Smooth muscle cell (in vitro differentiated cells): ENCODE measurements at regions not wholly inside any gene's neighbourhood (a gene's known extent, or its start where the extent isn't known, plus 50 kb on each side); places are given as distances from the start of the nearest gene placed in this dataset.
A peak's percentile ranks its signal among the peaks of the same experiment; 100 is the strongest.

ENCODE experiments used
- DNase-seq: peaks from one replicate; lab custom pipeline; 2025; ENCODE audit not compliant: unreplicated experiment; lab: John Stamatoyannopoulos, UW
- H2AFZ ChIP-seq: fragments of 200-600 bp; sonication (generic); 2 replicates; pipeline ENCODE4 v1.6.0; 2016; ENCODE audit warnings: antibody characterized with exemption, low read depth, mild to moderate bottlenecking
- H3F3A ChIP-seq: fragments of 200-600 bp; sonication (generic); 2 replicates; pipeline ENCODE4 v1.6.0; 2017; ENCODE audit warnings: antibody characterized with exemption, low read depth
- H3K27ac ChIP-seq: fragments of 200-600 bp; sonication (generic); 2 replicates; pipeline ENCODE4 v1.5.1; 2016; ENCODE audit warnings: low read depth, mild to moderate bottlenecking
- H3K27me3 ChIP-seq: fragments of 200-600 bp; sonication (generic); 2 replicates; pipeline ENCODE4 v1.6.1; 2016; ENCODE audit warnings: low read depth, mild to moderate bottlenecking
- H3K36me3 ChIP-seq: fragments of 200-600 bp; sonication (generic); 2 replicates; pipeline ENCODE4 v1.5.1; 2016; ENCODE audit warnings: low read depth
- H3K4me1 ChIP-seq: fragments of 200-600 bp; sonication (generic); 2 replicates; pipeline ENCODE4 v1.5.1; 2016; ENCODE audit warnings: low read depth
- H3K4me2 ChIP-seq: fragments of 200-600 bp; sonication (generic); 2 replicates; pipeline ENCODE4 v1.6.0; 2016; ENCODE audit warnings: mild to moderate bottlenecking
- H3K4me3 ChIP-seq: fragments of 200-600 bp; sonication (generic); 2 replicates; pipeline ENCODE4 v1.5.1; 2016; ENCODE audit warnings: mild to moderate bottlenecking
- H3K79me2 ChIP-seq: fragments of 200-600 bp; sonication (generic); 2 replicates; pipeline ENCODE4 v1.6.0; 2016; ENCODE audit warnings: low read depth, mild to moderate bottlenecking
- H3K9ac ChIP-seq: fragments of 200-600 bp; sonication (generic); 2 replicates; pipeline ENCODE4 v1.6.0; 2016; ENCODE audit warnings: low read depth
- H3K9me3 ChIP-seq: fragments of 200-600 bp; sonication (generic); replicated peaks from 2 replicates; pipeline ENCODE4 v1.5.1; 2016; ENCODE audit warnings: low read depth
- H4K20me1 ChIP-seq: fragments of 200-600 bp; sonication (generic); 2 replicates; pipeline ENCODE4 v1.6.0; 2016; ENCODE audit warnings: low read depth
- CTCF ChIP-seq: fragments of 200-600 bp; sonication (generic); IDR thresholded peaks from 2 replicates; pipeline ENCODE4 v1.5.1; 2017; ENCODE audit warnings: borderline replicate concordance, mild to moderate bottlenecking, antibody characterized with exemption; ENCODE audit not compliant: insufficient read depth, poor library complexity, severe bottlenecking
- WGBS: methylation state at CpG from one replicate; pipeline ENCODE4 v1.1.7; 2016; ENCODE audit warnings: low lambda C conversion rate; 5-methylcytosine and 5-hydroxymethylcytosine counted together

GRCh38 chr10:93165367-93165766 is 91.7 kb downstream of the CYP26A1 start:
- Histone ChIP-seq H3K27ac (no peak overlapping the region), H3K4me1 (no peaks in the 10 kb centered on the region), H3K36me3 (no peaks in the 10 kb centered on the region), H4K20me1 (no peaks in the 10 kb centered on the region), H3K9me3 (no peaks in the 10 kb centered on the region), H3K4me3 (no peak overlapping the region), H3K9ac (no peak overlapping the region), H3F3A (no peaks in the 10 kb centered on the region), H3K27me3 (no peaks in the 10 kb centered on the region), H3K79me2 (no peaks in the 10 kb centered on the region), H3K4me2 (no peak overlapping the region), H2AFZ (peak overlapping the region; percentile 35)
- DNase-seq: no peak
- TF ChIP-seq CTCF: no peak
- 13% methylated on average over 4 of the region's 4 CpGs for WGBS

DNA sequence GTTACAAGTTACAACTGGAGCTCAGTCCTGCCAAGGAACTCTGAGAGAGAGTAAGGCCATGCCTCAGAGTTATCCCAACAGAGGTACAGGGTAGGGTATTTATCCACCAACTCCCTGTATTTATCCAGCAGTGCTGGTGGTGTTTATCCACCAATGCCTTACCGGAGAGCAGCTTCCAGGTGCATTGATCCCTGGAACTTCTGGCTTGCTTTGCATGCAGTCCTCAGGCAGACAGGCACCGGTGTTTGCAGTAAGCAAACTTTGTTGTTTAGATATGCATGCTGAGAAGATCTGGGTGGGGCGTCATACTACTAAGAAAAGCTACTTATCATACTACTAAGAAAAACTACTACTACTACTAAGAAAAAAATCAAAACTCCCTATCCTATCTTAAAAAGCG is 92.4 kb downstream of the CYP26A1 start:
- no peaks in the 10 kb centered on the region for H3K9me3 ChIP-seq
- no peaks in the 10 kb centered on the region for H3K4me1 ChIP-seq
- no peak overlapping the region for H2AFZ ChIP-seq
- no peaks in the 10 kb centered on the region for H3K79me2 ChIP-seq
- H3F3A ChIP-seq: no peaks in the 10 kb centered on the region
- H3K27ac ChIP-seq: no peak overlapping the region
- no peak for DNase-seq
- no peaks in the 10 kb centered on the region for H4K20me1 ChIP-seq
- H3K9ac ChIP-seq: no peak overlapping the region
- no peaks in the 10 kb centered on the region for H3K27me3 ChIP-seq
- H3K4me2 ChIP-seq: no peak overlapping the region
- H3K36me3 ChIP-seq: no peaks in the 10 kb centered on the region
- TF ChIP-seq CTCF: no peak
- 77% methylated on average over 4 of the region's 4 CpGs for WGBS
- H3K4me3 ChIP-seq: no peak overlapping the region

- Histone ChIP-seq H3K36me3 (no peaks in the 10 kb centered on the region), H3K27me3 (no peaks in the 10 kb centered on the region), H3K4me2 (no peak overlapping the region), H3F3A (no peaks in the 10 kb centered on the region), H2AFZ (no peak overlapping the region), H3K4me3 (no peak overlapping the region), H3K9ac (no peak overlapping the region), H3K79me2 (no peaks in the 10 kb centered on the region), H3K9me3 (peaks cover 2% of the 10 kb centered on the region), H3K27ac (no peak overlapping the region), H3K4me1 (no peaks in the 10 kb centered on the region), H4K20me1 (no peaks in the 10 kb centered on the region)
- DNase-seq: no peak
- TF ChIP-seq CTCF: no peak
Measured at GRCh38 chr10:93171837-93172236, 98.1 kb downstream of the CYP26A1 start.

GRCh38 chr10:93173967-93174845 is 100.5 kb downstream of the CYP26A1 start:
- Histone ChIP-seq H3K36me3 (no peaks in the 10 kb centered on the region), H3K4me1 (no peaks in the 10 kb centered on the region), H3K27ac (no peak overlapping the region), H3K27me3 (no peaks in the 10 kb centered on the region), H2AFZ (no peak overlapping the region), H3K79me2 (no peaks in the 10 kb centered on the region), H3K4me2 (no peak overlapping the region), H3F3A (no peaks in the 10 kb centered on the region), H3K9ac (no peak overlapping the region), H3K9me3 (peaks cover 2% of the 10 kb centered on the region), H3K4me3 (no peak overlapping the region), H4K20me1 (no peaks in the 10 kb centered on the region)
- TF ChIP-seq CTCF: no peak
- WGBS: 89% methylated on average over 10 of the region's 10 CpGs
- no peak for DNase-seq
